Epithelial cell of esophagus (primary cell): ENCODE measurements at regions not wholly inside any gene's neighbourhood (a gene's known extent, or its start where the extent isn't known, plus 50 kb on each side); places are given as distances from the start of the nearest gene placed in this dataset.

Experiments
- DNase-seq: peaks from one replicate; pipeline ENCODE4 v3.0.0; 2010; ENCODE audit warnings: low read depth
- H3K4me3 ChIP-seq: 2 replicates; pipeline ENCODE4 v1.5.1; 2011; ENCODE audit warnings: mild to moderate bottlenecking, low read length, control low read depth
- CTCF ChIP-seq: IDR thresholded peaks from 2 replicates; pipeline ENCODE4 v1.5.1; 2011; ENCODE audit warnings: low read depth, mild to moderate bottlenecking, low read length, control low read depth, inconsistent platforms; ENCODE audit not compliant: insufficient read depth; ENCODE audit errors: missing control alignments

- DNase-seq: no peak
- H3K4me3 ChIP-seq: no peak overlapping the region
- no peak for TF ChIP-seq CTCF
Measured at GRCh38 chr1:56345831-56346230, 233.5 kb downstream of the PLPP3 start.

GRCh38 chr1:56340977-56341376, 238.4 kb downstream of the PLPP3 start:
- no peak for TF ChIP-seq CTCF
- DNase-seq: no peak
- H3K4me3 ChIP-seq: no peak overlapping the region

GRCh38 chr1:56339786-56340465, 239.4 kb downstream of the PLPP3 start:
- no peak overlapping the region for H3K4me3 ChIP-seq
- DNase-seq: no peak

GRCh38 chr1:56339093-56339492, 240.3 kb downstream of the PLPP3 start:
- DNase-seq: no peak
- no peak overlapping the region for H3K4me3 ChIP-seq
- no peak for TF ChIP-seq CTCF

More at GRCh38 chr1:56339786-56340465, 239.4 kb downstream of the PLPP3 start:
- TF ChIP-seq CTCF: no peak

- TF ChIP-seq CTCF: no peak
- no peak for DNase-seq
Measured at GRCh38 chr1:56336982-56337381, 242.4 kb downstream of the PLPP3 start.

GRCh38 chr1:56335394-56335793, 244.0 kb downstream of the PLPP3 start:
- H3K4me3 ChIP-seq: no peak overlapping the region
- no peak for TF ChIP-seq CTCF
- no peak for DNase-seq

More at GRCh38 chr1:56336982-56337381, 242.4 kb downstream of the PLPP3 start:
- H3K4me3 ChIP-seq: no peak overlapping the region

GRCh38 chr1:56334047-56334446, 245.3 kb downstream of the PLPP3 start:
- H3K4me3 ChIP-seq: no peak overlapping the region
- no peak for DNase-seq
- no peak for TF ChIP-seq CTCF
